HCEC 1CT (cell line): ENCODE measurements at regions not wholly inside any gene's neighbourhood (a gene's known extent, or its start where the extent isn't known, plus 50 kb on each side); places are given as distances from the start of the nearest gene placed in this dataset.

Experiments used
- DNase-seq: peaks from one replicate; pipeline ENCODE4 v3.0.0-alpha.2; 2017

- no peak for DNase-seq
Measured at GRCh38 chr5:35357973-35358372, 127.7 kb upstream of the PRLR start.

DNA sequence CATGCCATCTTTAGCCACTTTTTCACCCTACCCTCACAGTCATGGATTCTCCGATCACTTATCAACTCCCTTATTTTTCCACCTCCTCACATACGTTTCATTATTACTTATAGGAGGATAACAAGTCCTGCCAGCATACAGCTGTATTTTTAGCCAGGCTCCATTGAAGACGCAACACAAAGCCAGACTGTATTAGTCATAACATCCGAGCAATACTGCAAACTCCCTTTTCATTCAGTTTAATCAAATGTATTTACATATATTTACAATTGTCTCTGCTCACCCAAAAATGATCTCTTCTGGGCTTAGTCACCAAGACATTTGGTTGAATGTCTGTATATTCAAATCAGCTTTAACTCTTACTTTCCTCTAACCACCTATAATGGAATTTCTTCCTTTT is 126.4 kb upstream of the PRLR start:
- no peak for DNase-seq

DNA sequence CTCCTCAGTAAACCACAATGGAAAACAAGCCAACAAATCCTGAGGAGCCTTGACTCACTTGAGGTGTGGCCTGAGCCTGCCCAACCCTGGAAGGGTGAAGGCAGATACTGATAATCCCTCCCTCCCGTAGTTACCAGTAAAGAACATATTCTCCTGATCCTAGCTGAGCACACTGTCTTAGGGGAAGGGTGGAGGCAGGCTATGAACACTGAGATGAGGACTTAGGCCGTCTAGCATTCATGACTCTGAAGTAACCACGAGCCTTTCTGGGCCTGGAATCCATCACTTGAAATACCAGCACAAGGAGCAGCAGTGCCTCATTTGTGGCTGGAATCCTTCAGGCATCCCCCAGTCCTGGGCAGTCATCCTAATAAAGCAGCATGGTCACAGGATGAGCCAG is 124.5 kb upstream of the PRLR start:
- no peak for DNase-seq

- DNase-seq: no peak
Measured at GRCh38 chr5:35345222-35345621, 114.9 kb upstream of the PRLR start.

DNA sequence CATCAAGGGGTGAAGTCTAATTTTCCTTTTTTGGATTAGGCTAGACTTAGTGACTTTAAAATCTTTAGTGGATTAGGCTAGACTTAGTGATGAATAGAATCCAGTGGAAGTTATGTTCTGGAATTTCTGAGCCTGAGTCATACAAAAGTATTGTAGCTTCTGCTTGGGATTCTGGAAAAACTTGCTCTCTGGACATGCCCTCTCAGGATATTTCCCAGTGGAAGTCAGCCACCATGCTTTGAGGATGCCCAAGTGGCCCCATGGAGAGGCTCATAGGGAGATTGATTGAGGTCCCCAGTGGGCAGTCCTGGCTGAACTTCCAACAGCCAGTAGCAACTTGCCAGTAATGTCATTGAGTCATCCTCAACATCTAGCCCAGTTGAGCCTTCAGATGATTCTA is 112.4 kb upstream of the PRLR start:
- DNase-seq: no peak

- no peak for DNase-seq
Measured at GRCh38 chr5:35341189-35341588, 110.9 kb upstream of the PRLR start.

DNA sequence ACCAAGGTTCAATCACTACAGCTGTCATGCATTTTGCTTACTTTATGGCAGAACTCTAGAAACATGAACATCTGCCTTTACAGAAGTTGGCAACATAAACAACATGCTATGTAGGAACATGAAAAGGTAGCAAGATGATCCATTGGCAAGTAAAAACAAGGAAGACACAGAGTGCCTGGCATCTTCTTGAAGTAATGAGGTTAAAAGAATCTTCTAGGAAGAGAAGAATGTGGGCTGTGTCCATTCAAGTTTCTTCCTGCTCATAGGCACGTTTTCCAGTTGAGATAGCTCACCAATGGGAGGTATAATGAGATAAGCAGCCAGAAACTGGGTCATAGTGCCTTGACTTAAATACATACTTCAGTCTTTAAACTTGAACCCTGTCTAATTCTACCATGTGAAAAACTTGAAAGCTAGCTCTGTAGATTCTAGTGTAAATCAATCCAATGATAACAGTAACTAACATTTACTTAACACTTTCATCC is 109.4 kb upstream of the PRLR start:
- DNase-seq: no peak

DNA sequence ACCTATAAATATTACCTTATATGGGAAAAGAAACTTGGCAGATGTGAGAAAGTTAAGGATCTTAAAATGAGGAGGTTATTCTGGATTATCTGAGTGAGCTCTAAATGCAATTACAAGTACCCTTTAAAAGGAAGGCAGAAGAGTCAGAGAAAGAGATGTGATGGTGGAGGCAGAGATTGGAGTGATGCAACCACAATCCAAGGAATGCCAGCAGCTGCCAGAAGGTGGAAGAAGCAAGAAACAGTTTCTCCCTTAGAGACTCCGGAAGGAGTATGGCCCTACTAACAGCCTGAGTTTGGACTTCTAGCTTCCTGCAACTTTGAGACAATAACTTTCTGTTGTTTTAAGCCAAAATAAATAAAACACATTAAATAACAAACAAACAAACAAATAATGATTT is 108.7 kb upstream of the PRLR start:
- DNase-seq: no peak

GRCh38 chr5:35338157-35338453 is 107.8 kb upstream of the PRLR start:
- no peak for DNase-seq

- DNase-seq: no peak
Measured at GRCh38 chr5:35337340-35338156, 107.3 kb upstream of the PRLR start.

- DNase-seq: no peak
Measured at GRCh38 chr5:35336230-35336629, 105.9 kb upstream of the PRLR start.

DNA sequence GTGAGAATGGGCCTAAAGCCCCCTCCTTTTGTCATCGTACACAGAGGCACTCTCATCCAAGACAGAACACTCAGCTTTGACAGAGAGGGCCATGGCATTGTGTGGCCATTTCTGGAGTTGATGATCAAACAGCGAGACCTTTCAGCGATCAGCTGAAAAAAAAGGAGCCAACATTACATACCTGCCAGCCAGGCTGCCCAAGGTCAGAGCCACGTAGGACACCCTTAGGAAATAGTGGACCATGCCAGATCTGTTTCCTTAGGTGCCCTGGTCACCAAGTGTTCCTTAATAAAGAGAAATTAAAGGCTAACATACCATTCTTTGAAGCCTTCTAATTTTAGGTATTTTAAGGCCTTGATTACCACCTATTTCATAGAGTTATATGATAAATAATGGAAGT is 105.5 kb upstream of the PRLR start:
- no peak for DNase-seq

DNA sequence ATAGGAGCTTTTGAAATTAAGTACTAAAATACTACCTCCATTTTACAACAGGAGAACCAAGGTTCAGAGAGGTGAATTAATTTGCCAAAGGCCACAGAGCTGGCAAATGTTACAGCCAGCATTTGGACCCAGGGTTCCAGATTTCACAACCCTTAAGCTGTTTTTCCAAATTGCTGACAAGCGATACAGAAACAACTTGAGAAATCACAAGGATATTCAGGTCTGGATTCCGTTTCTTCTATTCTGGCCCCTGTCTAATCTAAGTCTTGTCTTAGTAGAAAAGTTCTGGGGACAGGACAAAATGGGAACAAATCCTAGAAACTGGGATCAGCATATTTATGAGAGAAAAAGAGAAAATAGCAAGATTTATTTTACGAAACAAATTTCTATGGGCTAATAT is 103.1 kb upstream of the PRLR start:
- no peak for DNase-seq

DNA sequence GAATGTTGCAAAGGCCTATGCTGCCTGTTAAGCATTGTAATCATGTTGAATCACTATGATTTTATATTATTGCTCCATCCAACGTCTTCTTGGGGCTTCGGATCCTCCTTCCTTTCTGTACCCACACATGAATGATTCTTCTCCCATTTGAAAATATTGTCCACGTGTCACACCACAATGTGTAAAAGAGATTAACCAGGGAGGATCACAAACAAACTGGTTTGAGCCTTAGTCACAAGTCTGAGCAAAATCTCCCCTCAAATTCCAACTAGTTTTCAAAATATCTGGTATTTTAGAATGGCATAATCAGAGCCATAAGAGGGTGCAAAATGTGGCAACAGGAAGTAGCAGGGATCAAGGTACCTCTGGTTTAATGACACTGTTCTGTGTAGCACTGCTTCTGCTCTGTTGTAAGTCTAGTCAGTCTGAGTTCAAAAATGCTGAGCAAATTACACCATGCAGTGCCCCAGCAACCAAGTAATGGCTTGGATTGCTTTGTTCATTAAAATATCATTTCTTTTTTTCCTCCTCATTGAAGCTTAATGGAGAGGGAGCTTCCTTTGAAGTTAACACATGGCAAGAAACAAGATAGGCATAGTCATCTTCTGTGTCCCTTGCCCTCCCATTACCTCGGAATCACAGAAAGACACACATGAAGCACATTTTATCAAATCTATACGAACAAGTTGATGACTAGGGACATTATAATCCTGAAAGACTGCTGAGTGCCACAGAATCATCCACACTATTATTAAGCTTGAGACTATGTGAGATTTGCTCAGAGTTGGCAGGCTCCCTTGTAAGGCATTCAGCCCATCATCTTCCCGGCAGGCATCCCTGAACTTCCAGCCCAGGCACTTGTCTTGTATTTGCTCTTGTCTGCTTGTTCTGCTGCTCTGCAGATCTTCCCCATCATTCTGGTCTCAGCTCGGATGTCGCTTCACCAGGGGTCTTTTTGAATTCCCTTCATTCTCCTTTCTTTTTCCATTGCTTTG is 102.0 kb upstream of the PRLR start:
- no peak for DNase-seq

DNA sequence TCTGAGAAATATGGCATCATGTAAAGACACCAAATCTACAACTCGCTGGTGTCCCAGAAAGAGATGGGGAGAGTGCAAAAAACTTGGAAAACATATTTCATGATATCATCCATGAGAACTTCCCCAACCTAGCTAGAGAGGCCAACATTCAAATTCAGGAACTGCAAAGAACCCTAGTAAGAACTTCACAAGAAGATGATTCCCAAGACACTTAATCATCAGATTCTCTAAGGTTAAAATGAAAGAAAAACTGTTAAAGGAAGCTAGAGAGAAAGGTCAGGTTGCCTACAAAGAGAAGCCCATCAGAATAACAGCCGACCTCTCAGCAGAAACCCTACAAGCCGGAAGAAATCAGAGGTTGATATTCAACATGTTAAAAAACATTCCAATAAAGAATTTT is 95.5 kb upstream of the PRLR start:
- no peak for DNase-seq

DNA sequence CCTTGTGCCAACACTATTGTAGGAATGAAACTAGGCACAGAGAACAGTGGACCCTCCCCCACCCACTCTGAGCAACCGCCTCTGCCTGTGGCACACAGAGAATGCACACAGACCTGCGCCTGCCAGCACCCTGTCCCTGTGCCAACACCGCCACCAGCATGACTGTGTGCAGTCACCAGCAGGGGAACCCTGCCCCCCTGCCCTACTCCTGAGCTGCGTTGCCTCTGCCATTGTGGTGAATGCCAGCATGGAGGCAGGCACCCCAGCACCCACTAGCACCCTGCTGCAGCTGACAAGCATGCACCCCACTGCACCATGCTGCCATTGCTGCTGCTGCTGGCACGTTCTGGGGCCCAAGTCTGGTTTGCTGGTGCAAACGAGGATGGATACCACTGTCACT is 94.4 kb upstream of the PRLR start:
- no peak for DNase-seq

DNA sequence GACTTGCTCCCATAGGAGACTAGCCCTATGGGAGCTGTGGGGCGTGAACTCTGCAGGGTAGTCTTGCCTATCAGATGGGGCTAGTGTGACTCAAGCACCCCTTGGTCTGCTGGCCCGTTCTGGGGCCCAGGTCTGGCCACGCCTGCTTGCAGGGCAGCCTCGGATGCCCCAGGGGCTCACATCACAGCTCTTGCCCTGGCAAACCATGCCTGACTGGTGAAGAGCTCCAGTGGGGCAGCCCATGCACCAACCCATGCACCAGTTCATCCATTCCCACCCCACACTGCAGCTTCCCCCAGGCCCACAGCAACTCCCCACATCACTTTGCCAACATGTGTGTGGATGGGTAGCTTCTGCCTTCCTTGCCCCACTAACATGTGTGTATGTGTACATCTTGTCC is 93.9 kb upstream of the PRLR start:
- no peak for DNase-seq

DNA sequence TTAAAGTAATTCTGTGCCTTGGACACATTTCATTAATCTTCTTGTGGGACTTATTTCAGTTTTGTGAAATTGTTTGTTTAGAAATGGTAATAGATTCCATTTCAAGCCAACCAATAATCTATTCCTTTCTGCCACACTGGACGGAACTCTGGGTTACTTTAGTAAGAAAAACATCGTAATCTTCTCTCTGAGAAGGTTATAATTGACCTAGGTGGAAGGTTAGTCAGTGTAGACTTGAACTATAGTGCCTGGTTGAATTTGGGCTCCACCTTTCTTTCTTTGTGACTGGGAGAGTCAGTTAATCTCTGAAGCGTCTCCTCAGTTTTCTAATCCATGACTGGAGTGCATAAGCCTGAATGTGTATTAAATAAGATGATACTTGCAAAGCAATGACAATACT is 89.7 kb upstream of the PRLR start:
- DNase-seq: no peak

GRCh38 chr5:35319333-35320002 is 89.2 kb upstream of the PRLR start:
- peak; percentile 18 for DNase-seq

DNA sequence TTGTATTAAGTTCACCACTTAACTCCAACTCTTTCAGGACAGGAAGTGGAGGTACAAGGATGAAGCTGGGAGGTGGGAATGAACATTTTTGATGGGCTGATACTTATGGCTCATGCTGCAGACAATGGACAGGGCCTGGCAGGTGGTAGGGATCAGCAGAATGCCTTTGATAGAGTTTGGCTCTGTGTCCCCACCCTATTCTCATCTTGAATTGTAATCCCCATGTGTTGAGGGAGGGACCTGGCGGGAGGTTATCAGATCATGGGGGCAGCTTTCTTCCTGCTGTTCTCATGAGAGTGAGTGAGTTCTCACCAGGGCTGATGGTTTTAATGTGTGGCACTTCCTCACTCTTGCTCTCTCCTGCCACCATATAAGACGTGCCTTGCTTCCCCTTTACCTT is 87.3 kb upstream of the PRLR start:
- no peak for DNase-seq

DNA sequence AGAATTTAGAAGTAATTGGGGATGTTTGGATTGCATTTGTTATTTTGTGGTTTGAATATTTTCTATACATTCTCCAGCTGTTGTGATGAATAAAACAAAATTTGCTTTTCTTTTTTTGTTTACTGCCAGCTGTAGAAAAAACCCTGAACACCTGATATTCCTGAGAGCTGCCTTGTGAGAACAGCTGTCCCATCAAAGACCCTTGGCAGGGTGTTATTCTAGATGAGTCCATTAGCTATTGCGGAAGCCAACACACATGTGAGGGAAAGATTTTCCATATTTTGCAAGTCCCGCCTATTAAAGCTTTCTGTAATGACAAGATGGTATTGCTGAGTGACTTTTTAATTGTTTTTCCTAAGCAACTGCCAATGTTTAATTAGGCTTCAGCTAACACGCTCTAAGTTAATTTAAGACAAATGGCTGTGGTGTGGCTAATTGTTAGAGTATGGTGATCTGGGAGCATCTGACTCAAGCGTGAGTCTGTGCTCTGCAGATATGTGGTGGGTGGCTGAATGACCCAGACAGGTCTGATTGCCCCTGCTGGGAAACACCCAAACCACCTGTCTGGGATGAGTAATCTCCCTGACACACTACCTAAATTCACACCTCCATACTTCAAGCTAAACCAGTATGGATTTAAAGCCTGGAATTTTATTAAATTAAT is 86.5 kb upstream of the PRLR start:
- no peak for DNase-seq

DNA sequence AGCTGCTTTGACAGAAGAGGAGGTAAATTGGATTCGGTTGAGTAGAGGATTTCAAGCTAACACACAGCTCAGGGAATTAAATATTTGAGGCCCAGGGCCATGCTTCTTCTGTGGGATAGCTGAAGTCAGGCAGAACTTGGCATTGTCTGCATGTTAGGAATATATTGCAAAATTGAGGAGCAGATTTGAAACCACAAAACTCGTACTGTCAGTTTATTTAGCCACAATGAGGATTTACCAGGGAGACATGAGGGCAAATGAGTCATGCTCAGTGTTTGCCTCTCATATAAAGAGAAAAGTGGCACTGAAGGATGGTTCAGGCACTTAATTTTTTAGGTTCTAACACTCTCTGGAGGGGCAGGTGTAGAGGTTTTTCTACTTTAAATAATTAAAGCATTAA is 83.0 kb upstream of the PRLR start:
- peak; percentile 60 for DNase-seq

- no peak for DNase-seq
Measured at GRCh38 chr5:35312267-35312666, 82.0 kb upstream of the PRLR start.
